ENCODE measurements at regions not wholly inside any gene's neighbourhood (a gene's known extent, or its start where the extent isn't known, plus 50 kb on each side); places are given as distances from the start of the nearest gene placed in this dataset.

GRCh38 chr2:198698230-198698629, 759.5 kb downstream of the SATB2 start:
- DNase-seq = no peak

DNA sequence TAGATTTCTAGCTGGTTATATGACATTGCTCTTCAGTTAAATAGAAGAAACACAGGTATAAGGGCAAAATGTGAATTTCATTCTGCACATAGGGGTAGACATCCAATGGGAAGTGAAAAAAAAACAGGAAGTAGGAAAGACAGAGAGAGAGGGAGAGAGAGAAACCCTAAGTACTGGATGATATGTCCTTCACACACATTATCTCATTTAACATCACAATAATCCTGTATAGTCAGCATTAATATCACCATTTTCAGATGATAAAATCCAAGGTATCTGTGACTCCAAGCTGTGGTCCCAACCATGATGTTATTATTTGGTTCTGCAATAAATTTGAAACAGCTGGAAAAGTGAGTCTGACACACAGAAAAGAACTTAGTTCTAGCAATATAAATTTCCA, 759.9 kb downstream of the SATB2 start:
- no peak for DNase-seq

GRCh38 chr2:198697218-198697617, 760.5 kb downstream of the SATB2 start:
- DNase-seq = peak; percentile 9

GRCh38 chr2:198695879-198696278, 761.9 kb downstream of the SATB2 start:
- DNase-seq = no peak

DNA sequence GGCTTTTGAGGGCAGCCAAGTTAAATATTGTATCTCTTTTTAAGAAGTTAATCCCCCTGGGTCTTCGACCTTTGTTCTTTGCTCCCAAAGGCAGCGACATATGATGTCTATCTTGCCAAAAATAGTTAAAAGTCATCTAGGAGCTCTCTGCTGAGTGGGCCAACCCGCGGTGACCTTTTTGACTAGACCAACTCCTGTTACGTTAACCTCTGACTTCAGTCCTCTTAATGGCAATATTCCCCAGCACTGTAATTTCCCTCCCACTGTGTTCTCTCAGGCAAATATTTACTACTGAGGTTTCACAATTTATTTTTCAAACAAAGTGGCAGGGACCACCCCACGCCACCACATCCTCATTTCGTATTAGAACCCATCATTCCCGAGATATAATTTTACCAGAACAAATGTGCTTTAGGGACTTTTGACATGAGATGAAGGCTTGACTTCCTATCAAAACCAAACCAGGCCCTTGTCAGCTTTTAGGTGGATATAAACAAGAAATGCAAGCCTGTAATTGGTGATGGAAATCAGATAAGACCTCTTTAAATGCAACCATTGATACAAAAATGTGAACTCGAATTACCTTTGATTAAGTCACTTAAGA, 764.7 kb downstream of the SATB2 start:
- no peak for DNase-seq

GRCh38 chr2:198691236-198691635, 766.5 kb downstream of the SATB2 start:
- no peak for DNase-seq

GRCh38 chr2:198664321-198664720, 793.4 kb downstream of the SATB2 start:
- DNase-seq = no peak

- no peak for DNase-seq
Measured at GRCh38 chr2:198662905-198663304, 794.8 kb downstream of the SATB2 start.

DNA sequence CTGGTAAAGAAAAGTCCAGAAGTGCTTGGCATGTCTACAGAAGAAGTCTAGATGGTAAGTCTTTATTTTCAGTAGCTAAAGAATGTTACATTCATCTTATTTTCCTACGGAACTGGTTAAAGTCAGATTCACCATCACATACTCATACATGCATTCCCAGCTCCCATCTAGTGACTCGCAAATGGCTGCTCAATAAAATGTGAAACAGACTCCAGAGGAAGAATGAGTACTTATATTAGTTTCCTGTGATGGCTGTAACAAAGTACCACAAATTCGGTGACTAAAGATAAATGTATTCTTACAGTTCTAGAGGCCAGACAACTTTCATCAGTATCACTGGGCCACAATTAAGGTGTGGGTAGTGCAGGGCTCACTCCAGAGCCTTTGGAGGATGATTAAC, 797.2 kb downstream of the SATB2 start:
- DNase-seq = no peak

DNA sequence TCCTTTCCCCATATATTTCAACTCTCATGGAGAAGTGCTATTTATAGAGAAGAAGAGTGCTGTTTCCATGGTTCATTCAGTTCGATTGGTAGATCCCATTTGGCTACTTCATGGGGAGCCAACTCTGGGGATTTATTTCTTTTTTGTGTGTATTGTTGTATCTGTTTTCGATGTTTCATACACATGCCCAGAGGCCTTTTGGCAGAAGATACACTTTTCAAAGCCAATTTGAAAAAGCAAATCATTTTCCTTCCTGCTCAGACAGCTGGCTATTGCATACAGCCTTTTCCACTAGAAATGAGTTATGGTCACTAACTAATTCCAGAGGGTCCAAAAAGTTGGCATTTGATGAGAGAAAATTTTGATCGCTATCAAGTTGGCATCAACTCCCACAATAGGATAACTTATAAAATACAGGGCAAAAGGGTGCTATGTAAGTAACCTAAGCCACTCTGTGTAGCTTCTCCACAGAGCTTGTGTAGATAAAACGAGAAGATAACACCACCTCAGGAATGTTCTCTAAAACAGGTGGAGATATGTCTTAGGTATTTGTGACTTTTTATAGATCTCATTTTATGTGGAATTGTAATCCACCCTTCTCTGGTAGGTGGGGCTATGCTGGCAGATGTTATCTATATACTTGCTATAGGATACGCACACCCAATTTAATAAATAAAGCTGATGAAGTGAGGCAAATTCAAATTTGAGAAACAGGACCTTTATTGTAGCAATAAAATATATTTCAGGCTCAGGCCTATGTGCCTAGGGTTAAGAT, 798.5 kb downstream of the SATB2 start:
- no peak for DNase-seq

- DNase-seq = peak; percentile 79
Measured at GRCh38 chr2:198657512-198658121, 800.1 kb downstream of the SATB2 start.

GRCh38 chr2:198656869-198657268, 800.9 kb downstream of the SATB2 start:
- DNase-seq = no peak

GRCh38 chr2:198654646-198655045, 803.1 kb downstream of the SATB2 start:
- no peak for DNase-seq

DNA sequence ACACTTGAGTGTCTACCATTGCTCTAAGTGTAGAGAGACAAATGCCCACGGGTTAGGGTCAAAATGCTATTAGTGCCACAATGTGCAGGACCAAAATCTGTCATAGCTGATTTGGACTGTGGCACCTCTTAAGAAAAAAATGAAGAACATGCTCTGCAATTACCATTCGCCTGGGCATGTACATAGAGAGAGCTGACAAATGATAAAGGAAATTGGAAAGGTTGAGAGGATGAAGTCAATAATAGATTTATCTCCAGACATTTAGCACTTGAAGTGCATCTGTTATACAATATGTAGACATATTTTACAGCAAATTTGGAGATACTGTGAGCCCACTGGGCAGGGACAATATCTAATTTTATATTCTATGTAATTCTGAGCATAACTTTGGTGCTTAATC, 804.4 kb downstream of the SATB2 start:
- no peak for DNase-seq

DNA sequence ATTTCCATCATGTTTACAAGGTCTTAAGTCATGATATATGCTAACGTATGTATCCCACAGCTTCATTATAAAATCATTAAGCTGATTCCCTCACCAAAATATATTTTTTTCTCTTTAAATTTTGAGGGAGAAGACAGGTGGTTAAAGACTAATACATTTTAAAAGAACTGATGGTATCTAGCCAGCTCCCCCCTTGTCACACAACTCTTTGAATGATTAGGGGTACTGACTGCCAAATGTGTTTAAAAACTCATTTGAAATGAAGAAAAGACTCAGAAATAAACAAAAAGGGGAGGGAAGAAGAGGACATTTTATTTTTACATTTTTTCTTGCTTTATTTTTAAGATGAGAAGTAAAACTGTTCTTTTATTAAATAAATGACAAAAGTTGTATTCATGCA, 805.3 kb downstream of the SATB2 start:
- no peak for DNase-seq

DNA sequence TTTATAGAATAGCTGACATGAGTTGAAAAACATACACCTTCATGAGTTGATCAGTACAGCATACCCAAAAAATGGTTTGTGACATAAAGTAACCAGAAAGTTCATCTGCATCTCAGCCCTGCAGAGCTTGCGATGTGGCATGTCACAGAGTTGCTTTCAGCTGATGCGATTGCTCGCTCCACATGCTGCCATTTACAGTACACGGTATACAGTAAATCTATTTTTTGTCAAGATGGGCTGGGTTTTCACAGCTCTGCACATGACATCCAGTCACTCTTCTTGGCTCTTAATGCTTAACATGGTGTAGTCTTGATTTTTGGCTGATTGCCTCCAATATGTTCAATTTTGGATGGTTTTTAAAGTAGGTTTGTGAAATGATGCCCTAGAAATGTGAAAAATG, 811.9 kb downstream of the SATB2 start:
- no peak for DNase-seq

GRCh38 chr2:198641161-198641560, 816.6 kb downstream of the SATB2 start:
- DNase-seq = no peak

- DNase-seq = no peak
Measured at GRCh38 chr2:198640463-198640862, 817.3 kb downstream of the SATB2 start.

- peak; percentile 70 for DNase-seq
Measured at GRCh38 chr2:198639580-198639979, 818.2 kb downstream of the SATB2 start.

- DNase-seq = no peak
Measured at GRCh38 chr2:198638577-198638976, 819.2 kb downstream of the SATB2 start.

DNA sequence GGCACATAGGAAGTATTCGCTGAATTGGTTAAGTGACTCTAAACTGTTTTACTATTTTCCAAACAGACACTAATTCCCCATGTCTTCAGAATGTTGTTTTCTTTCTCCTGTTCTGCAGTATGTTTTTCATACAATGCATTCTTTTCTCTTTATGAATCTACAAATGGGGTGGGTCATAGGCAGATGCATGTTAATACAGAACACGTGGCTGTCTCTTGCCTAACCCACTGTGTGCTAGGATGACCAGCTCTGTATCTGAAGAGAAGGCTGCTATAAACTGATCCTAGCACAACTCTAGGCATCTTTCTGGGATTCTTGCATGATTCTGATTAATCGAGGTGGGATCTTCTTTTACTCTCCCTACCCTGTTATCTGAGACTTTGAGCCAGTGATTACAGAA, 826.0 kb downstream of the PLCL1 start:
- no peak for DNase-seq

DNA sequence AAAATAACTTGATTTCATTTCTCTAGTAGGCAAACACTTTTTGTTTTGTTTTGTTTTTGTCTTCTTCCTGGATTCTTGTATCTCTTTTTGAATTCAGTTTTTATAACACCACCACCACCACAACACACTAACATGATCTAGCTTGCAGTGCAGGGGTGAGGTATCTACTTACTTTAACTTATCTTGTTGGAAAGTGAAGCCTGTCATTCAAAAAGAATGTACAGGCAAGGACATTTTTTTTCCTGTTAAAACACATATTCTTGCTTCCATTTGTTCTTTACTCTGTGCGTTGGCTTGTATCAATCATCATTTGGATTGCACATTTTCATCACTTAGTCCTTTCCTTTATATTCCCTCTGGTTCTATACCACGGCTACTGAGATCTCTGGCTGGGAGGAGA, 824.2 kb downstream of the PLCL1 start:
- no peak for DNase-seq

GRCh38 chr2:198622986-198623730, 818.8 kb downstream of the PLCL1 start:
- no peak for DNase-seq

DNA sequence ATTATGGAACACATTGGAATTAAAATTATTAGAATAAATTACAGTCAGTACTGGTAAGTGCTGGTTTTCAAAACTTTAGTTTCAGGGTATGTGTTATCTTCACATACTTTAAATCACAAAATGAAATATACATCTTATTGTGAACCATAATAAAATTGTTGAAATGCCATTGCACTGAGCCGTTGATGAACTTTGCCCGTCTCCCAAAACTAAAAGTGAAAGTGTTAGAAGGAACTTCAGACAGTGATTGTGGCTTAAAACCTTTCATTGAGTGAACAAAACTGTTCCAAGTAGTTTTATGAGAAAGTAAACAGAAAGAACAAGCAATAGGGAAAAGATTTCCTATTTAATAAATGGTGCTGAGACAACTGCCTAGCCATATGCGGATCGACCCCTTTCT, 811.6 kb downstream of the PLCL1 start:
- peak; percentile 81 for DNase-seq
